ENCODE measurements at regions not wholly inside any gene's neighbourhood (a gene's known extent, or its start where the extent isn't known, plus 50 kb on each side); places are given as distances from the start of the nearest gene placed in this dataset.

DNA sequence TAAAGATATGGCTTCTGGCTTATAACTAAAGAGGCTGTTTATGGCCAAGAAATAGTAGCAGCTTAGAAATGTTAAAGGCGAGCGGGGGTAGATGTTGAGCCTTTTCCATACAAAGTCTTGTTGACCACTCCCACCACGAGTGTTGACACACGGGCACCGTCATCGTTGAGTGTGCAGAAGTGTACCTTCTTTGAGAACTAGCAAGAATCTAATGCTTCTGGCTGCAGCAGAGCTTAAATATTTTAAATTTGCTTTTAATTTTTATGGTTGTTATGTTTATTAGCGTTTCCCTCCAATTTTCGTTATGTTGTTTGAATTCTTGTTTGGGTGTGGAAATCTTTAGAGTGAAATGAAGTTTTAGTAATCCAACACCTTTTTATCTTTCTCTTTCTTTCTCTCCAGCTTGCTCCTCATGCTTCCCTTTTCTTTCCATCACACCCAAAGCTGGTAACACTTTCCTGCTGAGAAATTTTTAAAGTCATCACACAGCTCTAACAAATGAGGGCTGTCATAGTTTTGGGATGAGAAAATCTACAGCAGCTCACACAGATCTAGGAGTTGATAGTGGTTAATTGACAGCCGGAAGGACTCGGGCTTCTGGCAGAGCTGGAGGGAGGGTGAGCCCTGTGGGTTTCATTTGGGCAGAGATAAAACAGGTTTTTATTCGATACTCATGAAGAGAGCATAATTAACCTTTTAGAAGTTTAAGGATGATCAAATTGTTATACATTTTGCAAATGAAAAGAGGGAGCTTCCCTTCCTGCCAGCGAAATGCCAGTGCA lies 120.1 kb upstream of the ZNF608 start:
- Histone ChIP-seq H3K27me3 (ENCODE audit: control insufficient read depth in 4 of 4, insufficient read depth in 4 of 4, low read length in 3 of 4) (no peaks in the 10 kb centered on the region), H3K36me3 (ENCODE audit: control insufficient read depth in 4 of 4, insufficient read depth in 3 of 4, low read depth in 1 of 4, low read length in 3 of 4) (no peaks in the 10 kb centered on the region), H3K9me3 (ENCODE audit: control insufficient read depth in 4 of 4, low read length in 3 of 4) (no peaks in the 10 kb centered on the region), H3K27ac (ENCODE audit: low read depth in 1 of 2, low read length in 2 of 2) (no peak overlapping the region), H3K4me3 (ENCODE audit: low read depth in 1 of 3, low read length in 3 of 3) (no peak overlapping the region), H3K4me1 (ENCODE audit: control insufficient read depth in 4 of 4, insufficient read depth in 4 of 4, low read length in 3 of 4) (peaks cover 0 to 3% (median 0%) of the 10 kb centered on the region in 4 donors), H3K9ac (ENCODE audit: low read depth in 1 of 2, low read length in 2 of 2) (no peak overlapping the region)
- WGBS = 62% methylated on average over 12 of the region's 12 CpGs
- DNase-seq (ENCODE audit: low spot score) = no peak
- TF ChIP-seq, protein P1, sequence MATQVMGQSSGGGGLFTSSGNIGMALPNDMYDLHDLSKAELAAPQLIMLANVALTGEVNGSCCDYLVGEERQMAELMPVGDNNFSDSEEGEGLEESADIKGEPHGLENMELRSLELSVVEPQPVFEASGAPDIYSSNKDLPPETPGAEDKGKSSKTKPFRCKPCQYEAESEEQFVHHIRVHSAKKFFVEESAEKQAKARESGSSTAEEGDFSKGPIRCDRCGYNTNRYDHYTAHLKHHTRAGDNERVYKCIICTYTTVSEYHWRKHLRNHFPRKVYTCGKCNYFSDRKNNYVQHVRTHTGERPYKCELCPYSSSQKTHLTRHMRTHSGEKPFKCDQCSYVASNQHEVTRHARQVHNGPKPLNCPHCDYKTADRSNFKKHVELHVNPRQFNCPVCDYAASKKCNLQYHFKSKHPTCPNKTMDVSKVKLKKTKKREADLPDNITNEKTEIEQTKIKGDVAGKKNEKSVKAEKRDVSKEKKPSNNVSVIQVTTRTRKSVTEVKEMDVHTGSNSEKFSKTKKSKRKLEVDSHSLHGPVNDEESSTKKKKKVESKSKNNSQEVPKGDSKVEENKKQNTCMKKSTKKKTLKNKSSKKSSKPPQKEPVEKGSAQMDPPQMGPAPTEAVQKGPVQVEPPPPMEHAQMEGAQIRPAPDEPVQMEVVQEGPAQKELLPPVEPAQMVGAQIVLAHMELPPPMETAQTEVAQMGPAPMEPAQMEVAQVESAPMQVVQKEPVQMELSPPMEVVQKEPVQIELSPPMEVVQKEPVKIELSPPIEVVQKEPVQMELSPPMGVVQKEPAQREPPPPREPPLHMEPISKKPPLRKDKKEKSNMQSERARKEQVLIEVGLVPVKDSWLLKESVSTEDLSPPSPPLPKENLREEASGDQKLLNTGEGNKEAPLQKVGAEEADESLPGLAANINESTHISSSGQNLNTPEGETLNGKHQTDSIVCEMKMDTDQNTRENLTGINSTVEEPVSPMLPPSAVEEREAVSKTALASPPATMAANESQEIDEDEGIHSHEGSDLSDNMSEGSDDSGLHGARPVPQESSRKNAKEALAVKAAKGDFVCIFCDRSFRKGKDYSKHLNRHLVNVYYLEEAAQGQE (IDR thresholded peaks at IDR 0.05) = no peak
- TF ChIP-seq FOXA1 (IDR thresholded peaks at IDR 0.05) (no peak), NR2F2 (IDR thresholded peaks at IDR 0.05) (no peak), HNF4A (conservative IDR thresholded peaks at IDR 0.05) (no peak), RXRA (IDR thresholded peaks at IDR 0.05) (no peak), YY1 (IDR thresholded peaks at IDR 0.05) (no peak), SP1 (IDR thresholded peaks at IDR 0.05) (no peak)
- TF ChIP-seq, protein P2, sequence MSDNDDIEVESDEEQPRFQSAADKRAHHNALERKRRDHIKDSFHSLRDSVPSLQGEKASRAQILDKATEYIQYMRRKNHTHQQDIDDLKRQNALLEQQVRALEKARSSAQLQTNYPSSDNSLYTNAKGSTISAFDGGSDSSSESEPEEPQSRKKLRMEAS (IDR thresholded peaks at IDR 0.05) = no peak

DNA sequence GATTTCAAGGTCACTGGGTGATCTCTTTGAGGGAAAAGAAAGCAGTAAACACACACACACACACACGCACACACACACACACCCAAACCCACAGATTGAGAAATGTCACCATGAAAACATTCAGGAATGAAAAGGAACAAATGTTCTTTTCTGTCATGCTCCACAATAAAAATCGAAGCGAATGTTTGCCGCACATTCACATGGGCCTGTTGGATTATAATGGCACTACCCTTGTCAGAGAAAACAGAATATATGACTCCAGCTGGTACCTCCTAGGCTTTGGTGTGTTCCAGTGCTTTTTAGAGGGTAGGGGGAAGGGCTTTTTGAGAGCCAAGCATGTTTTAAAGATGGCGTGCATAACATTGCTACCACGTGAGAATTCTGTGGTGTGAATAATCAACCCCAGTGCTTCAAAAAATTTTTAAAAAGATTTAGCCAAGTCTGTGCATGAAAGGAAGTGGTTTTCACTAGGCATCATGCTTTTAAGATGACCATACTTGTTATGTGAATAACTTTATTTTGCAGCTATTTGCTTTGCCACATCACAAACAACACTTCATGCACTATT lies 120.8 kb upstream of the ZNF608 start:
- Histone ChIP-seq H3K36me3 (ENCODE audit: control insufficient read depth in 4 of 4, insufficient read depth in 3 of 4, low read depth in 1 of 4, low read length in 3 of 4) (no peaks in the 10 kb centered on the region), H3K27ac (ENCODE audit: low read depth in 1 of 2, low read length in 2 of 2) (no peak overlapping the region), H3K4me1 (ENCODE audit: control insufficient read depth in 4 of 4, insufficient read depth in 4 of 4, low read length in 3 of 4) (peaks cover 0 to 3% (median 0%) of the 10 kb centered on the region in 4 donors), H3K4me3 (ENCODE audit: low read depth in 1 of 3, low read length in 3 of 3) (no peak overlapping the region), H3K9me3 (ENCODE audit: control insufficient read depth in 4 of 4, low read length in 3 of 4) (no peaks in the 10 kb centered on the region), H3K27me3 (ENCODE audit: control insufficient read depth in 4 of 4, insufficient read depth in 4 of 4, low read length in 3 of 4) (no peaks in the 10 kb centered on the region), H3K9ac (ENCODE audit: low read depth in 1 of 2, low read length in 2 of 2) (no peak overlapping the region)
- DNase-seq (ENCODE audit: low spot score) = no peak
- no peak for TF ChIP-seq YY1 (IDR thresholded peaks at IDR 0.05)
- peak in 1 of 2 donors; percentile 23 for TF ChIP-seq RAD21 (IDR thresholded peaks at IDR 0.05)
- peak in 1 of 2 donors; percentile 5 for TF ChIP-seq RXRA (IDR thresholded peaks at IDR 0.05)
- 73% methylated on average over 6 of the region's 6 CpGs for WGBS

DNA sequence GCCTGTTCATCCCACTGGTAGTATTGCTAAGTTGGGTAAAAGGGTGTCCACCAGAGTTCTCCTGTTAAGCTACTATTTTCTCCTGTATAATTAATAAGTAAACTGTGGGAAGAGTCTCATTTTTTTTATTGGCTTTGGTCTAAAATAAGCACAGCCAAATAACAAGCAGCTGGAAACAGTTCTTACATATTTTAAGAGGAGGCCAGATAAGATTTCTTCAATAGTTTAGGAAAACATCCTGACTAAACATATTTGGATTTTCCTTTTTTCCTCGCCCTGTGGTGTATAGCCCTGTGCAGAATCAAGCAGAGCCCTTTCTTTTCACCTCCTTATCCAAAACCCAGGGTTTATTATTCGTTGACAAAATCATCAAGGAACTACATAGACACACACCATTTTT lies 122.2 kb upstream of the ZNF608 start:
- WGBS = 72% methylated on average over 2 of the region's 2 CpGs
- peaks cover 0 to 3% (median 0%) of the 10 kb centered on the region in 4 donors for H3K4me1 ChIP-seq (ENCODE audit: control insufficient read depth in 4 of 4, insufficient read depth in 4 of 4, low read length in 3 of 4)

More for the DNA sequence above, 122.2 kb upstream of the ZNF608 start:
- DNase-seq (ENCODE audit: low spot score) = no peak
- no peak overlapping the region for H3K27ac ChIP-seq (ENCODE audit: low read depth in 1 of 2, low read length in 2 of 2)
- H3K9ac ChIP-seq (ENCODE audit: low read depth in 1 of 2, low read length in 2 of 2) = no peak overlapping the region
- TF ChIP-seq EGR1 (IDR thresholded peaks at IDR 0.05; ENCODE audit: low read depth in 2 of 2) = no peak
- TF ChIP-seq, protein P2 (IDR thresholded peaks at IDR 0.05) = no peak
- TF ChIP-seq, protein P1 (IDR thresholded peaks at IDR 0.05) = no peak
- TF ChIP-seq HNF4A (conservative IDR thresholded peaks at IDR 0.05) = no peak
- TF ChIP-seq RAD21 (IDR thresholded peaks at IDR 0.05) = no peak
- TF ChIP-seq FOXA1 (IDR thresholded peaks at IDR 0.05) = no peak
- no peak for TF ChIP-seq HNF4G (IDR thresholded peaks at IDR 0.05)
- TF ChIP-seq SP1 (IDR thresholded peaks at IDR 0.05) = no peak
- TF ChIP-seq, protein P3, sequence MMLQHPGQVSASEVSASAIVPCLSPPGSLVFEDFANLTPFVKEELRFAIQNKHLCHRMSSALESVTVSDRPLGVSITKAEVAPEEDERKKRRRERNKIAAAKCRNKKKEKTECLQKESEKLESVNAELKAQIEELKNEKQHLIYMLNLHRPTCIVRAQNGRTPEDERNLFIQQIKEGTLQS (IDR thresholded peaks at IDR 0.05) = no peak
- no peak for TF ChIP-seq RXRA (IDR thresholded peaks at IDR 0.05)
- TF ChIP-seq JUND (IDR thresholded peaks at IDR 0.05) = no peak
- no peak for TF ChIP-seq NR2F2 (IDR thresholded peaks at IDR 0.05)
- no peak overlapping the region for H3K4me3 ChIP-seq (ENCODE audit: low read depth in 1 of 3, low read length in 3 of 3)
- H3K36me3 ChIP-seq (ENCODE audit: control insufficient read depth in 4 of 4, insufficient read depth in 3 of 4, low read depth in 1 of 4, low read length in 3 of 4) = no peaks in the 10 kb centered on the region
- no peaks in the 10 kb centered on the region for H3K27me3 ChIP-seq (ENCODE audit: control insufficient read depth in 4 of 4, insufficient read depth in 4 of 4, low read length in 3 of 4)
- H3K9me3 ChIP-seq (ENCODE audit: control insufficient read depth in 4 of 4, low read length in 3 of 4) = no peaks in the 10 kb centered on the region

Measured in liver (tissue), 7 donors.